ENCODE measurements at regions not wholly inside any gene's neighbourhood (a gene's known extent, or its start where the extent isn't known, plus 50 kb on each side); places are given as distances from the start of the nearest gene placed in this dataset.
"Not testable (repeated sequence)": the region's sequence is repeated elsewhere in the genome, so short reads cannot be mapped to it uniquely, and the experiment has no call there.

GRCh38 chr12:20150835-20151422 is 217.4 kb upstream of the PDE3A start:
- no peak for DNase-seq

GRCh38 chr12:20154052-20154451 is 214.3 kb upstream of the PDE3A start:
- DNase-seq, result no peak

GRCh38 chr12:20155374-20155773 is 213.0 kb upstream of the PDE3A start:
- no peak for DNase-seq

- not testable (repeated sequence) for DNase-seq
Observed at GRCh38 chr12:20160899-20161298, 207.4 kb upstream of the PDE3A start.

GRCh38 chr12:20174528-20175175 is 193.7 kb upstream of the PDE3A start:
- DNase-seq, result no peak

GRCh38 chr12:20175704-20176388 is 192.5 kb upstream of the PDE3A start:
- DNase-seq, result no peak

GRCh38 chr12:20181416-20182180 is 186.7 kb upstream of the PDE3A start:
- DNase-seq, result no peak

- DNase-seq, result no peak
Observed at GRCh38 chr12:20183563-20183962, 184.8 kb upstream of the PDE3A start.

- no peak for DNase-seq
Observed at GRCh38 chr12:20184514-20184913, 183.8 kb upstream of the PDE3A start.

GRCh38 chr12:20187456-20187855 is 180.9 kb upstream of the PDE3A start:
- no peak for DNase-seq

GRCh38 chr12:20188930-20189653 is 179.2 kb upstream of the PDE3A start:
- no peak for DNase-seq

GRCh38 chr12:20189767-20190166 is 178.6 kb upstream of the PDE3A start:
- DNase-seq, result no peak

- DNase-seq, result no peak
Observed at GRCh38 chr12:20194171-20194570, 174.2 kb upstream of the PDE3A start.

GRCh38 chr12:20196767-20197166 is 171.6 kb upstream of the PDE3A start:
- no peak for DNase-seq

- no peak for DNase-seq
Observed at GRCh38 chr12:20197411-20197810, 170.9 kb upstream of the PDE3A start.

- DNase-seq, result no peak
Observed at GRCh38 chr12:20199780-20200179, 168.6 kb upstream of the PDE3A start.

GRCh38 chr12:20201733-20202132 is 166.6 kb upstream of the PDE3A start:
- no peak for DNase-seq

GRCh38 chr12:20205854-20206253 is 162.5 kb upstream of the PDE3A start:
- DNase-seq, result no peak

- no peak for DNase-seq
Observed at GRCh38 chr12:20206410-20206809, 161.9 kb upstream of the PDE3A start.

- no peak for DNase-seq
Observed at GRCh38 chr12:20210621-20211215, 157.6 kb upstream of the PDE3A start.

GRCh38 chr12:20211541-20211940 is 156.8 kb upstream of the PDE3A start:
- no peak for DNase-seq

GRCh38 chr12:20211981-20212421 is 156.3 kb upstream of the PDE3A start:
- no peak for DNase-seq

Data from NCI-H1048 (cell line).